NCI-H774 (cell line): ENCODE measurements at regions not wholly inside any gene's neighbourhood (a gene's known extent, or its start where the extent isn't known, plus 50 kb on each side); places are given as distances from the start of the nearest gene placed in this dataset.
A peak's percentile ranks its signal among the peaks of the same experiment; 100 is the strongest.
"Not testable (repeated sequence)": the region's sequence is repeated elsewhere in the genome, so short reads cannot be mapped to it uniquely, and the experiment has no call there.

Experiments used
- DNase-seq: peaks from one replicate; lab custom pipeline; 2025; lab: John Stamatoyannopoulos, UW

DNA sequence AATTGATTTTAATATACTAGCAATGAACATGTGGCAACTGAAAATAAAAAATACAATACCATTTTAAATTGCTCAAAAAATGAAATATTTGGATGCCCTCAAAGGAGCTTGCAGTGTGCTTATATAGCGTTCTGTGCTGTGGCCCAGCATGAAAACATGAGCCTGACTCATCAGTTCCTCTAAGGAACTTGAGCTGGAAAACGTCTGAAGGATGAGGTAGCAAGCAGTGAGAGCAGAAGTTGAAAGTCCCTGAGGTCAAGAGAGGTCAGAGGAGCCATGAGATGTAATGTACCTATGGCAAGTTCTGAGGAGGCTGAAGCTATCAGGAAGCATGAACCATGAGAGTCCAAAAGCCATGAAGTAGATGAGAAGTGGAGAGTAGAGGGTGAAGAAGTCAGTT, 59.7 kb downstream of the HMGB3 start:
- DNase-seq, result no peak

DNA sequence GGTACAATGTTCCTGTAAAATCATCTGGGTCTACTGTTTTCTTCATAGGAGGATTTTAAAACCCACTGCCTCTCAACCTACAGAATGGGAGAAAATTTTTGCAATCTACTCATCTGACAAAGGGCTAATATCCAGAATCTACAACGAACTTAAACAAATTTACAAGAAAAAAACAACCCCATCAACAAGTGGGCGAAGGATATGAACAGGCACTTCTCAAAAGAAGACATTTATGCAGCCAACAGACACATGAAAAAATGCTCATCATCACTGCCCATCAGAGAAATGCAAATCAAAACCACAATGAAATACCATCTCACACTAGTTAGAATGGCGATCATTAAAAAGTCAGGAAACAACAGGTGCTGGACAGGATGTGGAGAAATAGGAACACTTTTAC, 83.2 kb downstream of the HMGB3 start:
- DNase-seq, result not testable (repeated sequence)

DNA sequence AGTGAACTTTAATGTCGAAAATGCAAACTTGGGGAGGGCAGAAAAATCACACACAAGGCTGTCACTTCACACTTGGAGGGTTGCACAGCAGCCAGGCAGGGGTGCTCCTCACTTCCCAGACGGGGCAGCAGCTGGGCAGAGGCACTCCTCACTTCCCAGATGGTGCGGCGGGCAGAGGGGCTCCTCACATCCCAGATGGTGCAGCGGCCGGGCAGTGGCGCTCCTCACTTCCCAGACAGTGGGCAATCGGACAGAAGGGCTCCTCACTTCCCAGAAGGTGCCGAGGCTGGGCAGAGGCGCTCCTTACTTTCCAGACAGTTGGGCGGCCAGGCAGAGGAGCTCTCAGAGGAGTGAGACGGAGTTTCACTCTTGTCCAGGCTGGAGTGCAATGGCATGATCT, 90.6 kb downstream of the HMGB3 start:
- no peak for DNase-seq

DNA sequence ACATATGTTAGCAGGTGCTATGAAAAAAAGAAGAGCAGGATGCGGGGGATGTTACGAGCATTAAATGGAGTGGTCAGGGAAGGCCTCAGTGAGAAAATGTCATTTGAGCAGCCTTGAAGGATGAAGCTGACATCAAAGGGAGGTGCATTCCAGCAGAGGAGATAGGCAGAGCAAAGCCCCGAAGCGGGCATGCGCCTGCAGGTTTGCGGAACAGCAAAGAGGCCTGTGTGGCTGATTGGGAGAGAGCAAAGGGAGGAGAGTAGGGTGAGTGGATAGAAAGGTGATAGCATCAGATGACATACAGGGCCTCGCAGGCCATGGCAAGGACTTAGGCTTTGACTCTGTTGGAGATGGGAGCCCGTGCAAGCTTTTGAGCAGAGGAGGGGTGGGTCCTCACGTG, 95.4 kb upstream of the GPR50 start:
- no peak for DNase-seq

DNA sequence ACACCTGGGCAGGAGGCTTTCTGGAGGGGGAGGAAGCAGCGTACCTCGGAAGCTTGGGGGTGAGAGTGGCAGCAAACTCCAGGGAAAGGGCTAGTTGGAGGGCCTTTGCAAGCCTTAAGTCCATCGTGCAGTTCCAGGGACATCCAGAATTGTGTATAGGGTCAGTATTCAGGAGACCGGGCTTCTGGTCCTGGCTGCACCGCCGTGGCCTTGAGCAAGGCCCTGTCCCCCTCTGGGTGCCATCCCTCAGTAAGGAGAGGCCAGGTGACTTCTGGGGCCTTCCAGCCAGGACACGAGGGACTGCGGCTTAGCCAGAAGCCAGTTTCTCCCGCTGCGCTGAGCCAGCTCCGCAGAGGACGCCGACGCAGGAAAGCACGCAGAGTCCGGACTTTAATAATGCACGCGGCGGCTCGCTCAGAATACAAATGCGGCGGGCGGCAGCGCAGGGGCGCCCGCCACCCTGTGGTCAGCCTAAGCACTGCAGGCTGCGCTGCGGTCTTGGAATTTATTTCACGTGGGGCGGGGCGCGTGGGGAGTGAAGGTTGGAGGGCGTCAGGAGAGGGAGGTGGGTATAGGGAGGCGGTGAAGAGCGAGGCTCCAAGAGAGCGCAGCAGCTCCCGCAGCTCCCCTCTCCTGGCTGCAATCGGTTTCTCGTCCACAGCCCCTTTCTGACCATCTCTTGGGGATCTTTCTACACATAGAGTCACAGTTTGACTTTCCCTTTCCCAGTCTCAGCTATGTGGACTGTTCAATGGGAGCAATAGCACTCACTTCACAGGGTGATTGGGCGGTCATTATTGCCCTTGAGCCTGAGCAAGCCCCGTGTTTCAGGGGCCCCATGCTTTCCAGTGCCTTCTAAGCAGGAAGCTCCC, 94.1 kb upstream of the GPR50 start:
- peak; percentile 55 for DNase-seq

DNA sequence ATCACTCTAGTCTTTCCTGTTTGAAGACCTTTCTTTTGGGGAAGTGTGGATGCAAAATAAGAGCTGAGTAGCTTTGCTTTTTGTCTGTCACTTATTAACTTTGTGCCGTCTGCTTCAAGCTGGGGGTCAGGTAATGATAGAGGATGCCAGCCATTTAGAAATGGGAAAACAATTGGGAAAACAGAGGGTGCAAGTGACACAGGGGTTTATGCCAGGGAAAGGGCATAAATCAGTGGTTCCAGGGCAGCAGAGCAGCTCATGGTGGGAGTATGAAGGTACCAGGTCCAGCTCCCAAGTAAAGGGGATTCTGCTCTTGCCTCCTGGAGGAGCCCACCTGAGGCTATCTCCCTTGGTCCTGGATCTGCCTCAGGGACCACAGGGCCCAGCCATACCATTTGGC, 91.9 kb upstream of the GPR50 start:
- DNase-seq, result no peak

DNA sequence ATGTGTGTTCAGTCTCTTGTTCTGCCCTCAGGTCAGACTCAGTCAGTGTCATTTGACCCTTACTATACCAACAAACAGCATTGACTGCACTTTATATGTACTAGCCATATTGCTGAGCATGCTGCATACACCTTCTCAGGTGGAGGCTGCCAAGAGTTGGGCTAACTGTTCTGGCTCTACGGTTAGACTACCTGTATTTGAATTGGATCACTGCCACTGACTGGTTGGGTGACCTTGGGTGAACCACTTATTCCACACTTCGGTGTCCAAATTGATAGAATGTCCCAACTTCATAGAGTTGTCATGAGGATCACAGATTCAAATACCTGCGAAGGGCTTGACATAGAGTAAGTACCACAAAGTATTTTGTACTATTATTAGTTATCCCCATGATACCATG, 91.2 kb upstream of the GPR50 start:
- DNase-seq, result no peak

DNA sequence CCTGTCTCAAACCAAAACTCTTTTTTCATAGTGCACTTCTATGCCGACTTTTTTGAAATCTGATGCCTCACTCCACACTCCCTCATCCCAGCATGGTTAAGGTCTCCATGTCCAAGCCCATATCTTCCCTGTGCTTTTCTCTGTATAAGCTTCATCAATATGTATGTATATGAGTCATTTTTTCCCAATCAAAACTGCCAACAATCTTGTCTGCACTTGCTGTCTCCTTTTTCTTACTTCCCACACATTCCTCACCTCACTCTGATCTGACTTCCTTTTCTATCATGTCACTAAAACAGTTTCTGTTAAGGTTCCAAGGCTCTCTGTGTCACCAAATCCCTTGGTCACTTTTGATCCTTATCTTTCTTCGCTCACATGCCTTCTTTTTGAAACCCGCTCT, 88.2 kb upstream of the GPR50 start:
- no peak for DNase-seq

DNA sequence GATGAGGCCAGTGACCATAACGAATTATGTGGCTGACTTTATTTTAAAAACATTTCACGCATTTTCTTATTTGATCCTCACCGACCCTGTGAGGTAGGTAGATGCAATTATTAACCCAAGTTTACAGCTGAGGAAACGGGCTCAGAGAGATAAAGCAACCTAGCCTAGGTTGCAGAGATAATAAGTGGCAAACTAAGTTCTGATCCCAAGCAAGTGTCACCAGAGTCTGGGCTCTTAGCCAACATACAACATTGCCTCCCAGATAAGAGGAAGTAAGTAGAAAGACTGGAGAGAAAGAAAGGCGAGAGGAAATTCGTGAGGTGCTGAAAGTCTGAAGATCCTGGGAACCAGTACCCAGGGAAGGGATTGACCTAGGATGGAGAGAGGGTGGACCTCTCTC, 77.4 kb upstream of the GPR50 start:
- DNase-seq, result no peak

DNA sequence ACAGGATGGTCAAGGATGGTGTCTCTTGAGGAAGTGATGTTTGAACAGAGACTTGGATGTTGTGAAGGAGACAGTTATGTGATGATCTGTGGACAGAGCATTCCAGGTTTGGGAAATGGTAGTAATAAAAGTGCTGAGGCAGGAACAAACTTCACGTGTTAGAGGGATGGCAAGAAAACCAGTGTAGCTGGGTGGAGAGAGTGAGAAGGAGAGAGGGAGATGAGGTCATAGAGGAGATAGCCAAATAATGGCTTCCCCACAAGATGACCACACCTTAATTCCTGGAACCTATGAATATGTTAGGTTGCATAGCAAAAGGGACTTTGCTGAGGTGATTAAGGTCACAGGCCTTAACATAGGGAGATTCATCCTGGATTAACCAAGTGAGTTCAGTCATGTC, 75.6 kb upstream of the GPR50 start:
- no peak for DNase-seq

DNA sequence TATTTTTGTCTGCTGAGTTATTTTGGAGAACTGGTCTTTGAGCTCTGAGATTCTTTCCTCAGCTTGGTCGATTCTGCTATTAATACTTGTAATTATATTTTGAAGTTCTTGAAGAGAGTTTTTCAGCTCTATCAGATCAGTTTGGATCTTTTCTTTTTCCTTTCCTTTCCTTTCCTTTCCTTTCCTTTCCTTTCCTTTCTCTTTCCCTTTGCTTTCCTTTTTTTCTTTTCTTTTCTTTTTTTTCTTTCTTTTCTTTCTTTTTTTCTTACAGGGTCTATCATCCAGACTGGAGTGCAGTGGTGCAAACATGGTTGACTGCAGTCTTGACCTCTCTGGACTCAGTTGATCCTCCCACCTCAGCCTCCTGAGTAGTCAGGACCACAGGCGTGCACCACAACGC, 63.2 kb upstream of the GPR50 start:
- DNase-seq, result not testable (repeated sequence)
